Activated gamma-delta T cell (primary cell): ENCODE measurements at regions not wholly inside any gene's neighbourhood (a gene's known extent, or its start where the extent isn't known, plus 50 kb on each side); places are given as distances from the start of the nearest gene placed in this dataset.

Experiments used
- DNase-seq: peaks from one replicate; lab custom pipeline; 2025; lab: John Stamatoyannopoulos, UW

DNA sequence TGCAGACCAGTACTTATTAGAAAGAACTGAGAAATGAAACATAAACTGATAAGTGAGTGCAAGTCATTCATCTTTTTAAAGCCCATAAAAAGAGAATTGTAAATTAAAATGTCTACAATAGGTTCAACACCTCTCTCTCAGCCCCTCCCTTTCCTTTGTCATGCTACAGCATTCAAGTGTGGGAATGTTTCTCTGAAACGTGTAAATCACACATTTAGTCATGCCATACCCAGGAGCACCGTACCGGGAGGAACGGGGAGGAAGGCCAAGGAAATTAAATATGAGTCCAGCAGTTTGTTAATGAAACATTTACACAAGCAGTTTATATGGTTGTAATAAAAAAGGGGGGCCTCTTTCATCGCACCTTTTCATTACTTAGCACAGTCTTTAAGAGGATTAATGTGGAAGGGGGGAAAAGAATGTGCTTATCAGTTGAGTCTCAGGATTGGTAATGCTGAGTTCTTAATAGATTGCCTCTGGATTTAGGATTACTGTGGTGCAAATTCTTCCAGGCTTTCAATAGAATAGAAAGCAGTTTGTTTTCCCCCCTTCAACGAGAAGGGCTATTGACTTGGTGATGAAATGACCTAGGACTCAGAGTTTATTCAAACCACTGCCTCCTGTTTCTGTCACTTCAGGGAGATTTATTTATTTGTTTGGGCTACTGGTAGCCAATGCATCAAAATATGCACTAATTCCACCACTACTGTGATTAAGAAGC is 176.0 kb upstream of the ZNF608 start:
- no peak for DNase-seq

DNA sequence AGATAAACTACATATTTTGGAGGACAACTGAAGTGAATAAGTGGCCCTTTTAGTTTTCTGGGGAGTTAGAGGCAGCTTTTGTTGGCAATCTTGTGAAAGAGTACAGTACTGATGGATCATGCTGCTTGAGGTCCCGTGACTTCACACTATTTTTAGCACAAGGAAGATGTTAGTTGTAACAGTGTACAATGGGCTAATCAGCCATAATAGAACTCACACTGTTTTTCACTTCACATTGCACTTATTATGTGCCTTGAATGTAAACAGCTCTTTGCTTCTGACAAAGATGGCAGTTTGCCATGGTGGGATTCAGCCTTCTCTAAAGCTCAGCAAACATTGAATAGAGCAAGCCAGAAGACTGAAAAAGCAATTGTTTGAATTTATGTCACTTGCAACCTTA is 176.7 kb upstream of the ZNF608 start:
- no peak for DNase-seq

DNA sequence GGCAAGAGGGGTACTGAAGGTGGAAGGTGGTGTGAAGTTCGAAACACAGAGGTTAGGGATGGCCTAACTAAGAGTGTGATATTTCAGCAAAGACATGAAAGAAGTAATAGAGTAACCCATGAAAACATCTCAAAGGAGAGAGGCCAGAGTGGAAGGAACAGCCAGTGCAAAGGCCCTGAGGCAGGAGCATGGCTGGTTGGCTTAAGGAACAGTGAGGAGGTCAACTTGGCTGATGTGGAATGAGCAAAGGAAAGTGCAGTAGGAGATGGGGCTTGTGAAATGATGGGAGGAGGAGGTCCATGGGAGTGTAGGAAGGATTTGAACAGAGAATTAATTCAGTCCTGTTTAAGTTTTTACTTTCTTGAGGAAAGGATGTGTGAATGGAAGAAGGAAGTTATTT is 178.3 kb upstream of the ZNF608 start:
- no peak for DNase-seq

DNA sequence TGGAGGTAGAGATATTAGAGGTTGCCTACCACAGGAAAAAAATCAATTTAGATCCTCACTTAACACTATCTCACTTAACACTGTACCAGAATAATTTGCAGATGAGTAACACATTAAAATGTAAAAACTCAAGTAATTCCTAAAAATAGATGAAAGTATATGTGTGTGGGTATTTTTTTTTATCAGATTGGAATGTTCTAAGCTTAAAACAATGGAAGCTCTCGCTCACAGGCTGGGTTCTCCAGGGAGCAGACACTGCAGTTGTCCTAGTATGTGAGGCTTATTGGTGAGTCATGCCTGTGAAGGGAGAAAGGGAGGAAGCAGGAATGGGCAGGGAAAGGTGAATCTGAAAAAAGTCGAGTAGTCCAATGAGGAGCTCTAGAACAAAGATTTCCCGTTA is 181.3 kb upstream of the ZNF608 start:
- DNase-seq = no peak

DNA sequence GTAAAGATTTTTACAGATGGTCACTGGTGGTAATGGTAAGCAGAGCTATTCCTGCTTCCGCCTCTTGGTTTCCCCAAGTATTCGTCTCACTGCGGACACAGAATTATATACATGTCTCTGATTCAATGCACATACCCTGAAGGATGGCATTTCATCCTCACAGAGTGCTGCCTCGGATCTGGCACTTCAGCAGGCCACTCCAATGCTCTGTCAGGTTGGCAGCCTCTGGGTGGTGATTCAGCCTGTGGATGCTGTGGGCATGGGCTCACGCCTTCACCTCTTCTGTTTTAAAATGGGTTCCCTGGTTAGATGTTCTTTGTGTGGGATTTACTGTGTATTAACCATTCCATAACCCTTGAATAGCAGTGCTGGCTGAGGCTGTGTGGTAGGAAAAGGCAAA is 182.6 kb upstream of the ZNF608 start:
- no peak for DNase-seq

DNA sequence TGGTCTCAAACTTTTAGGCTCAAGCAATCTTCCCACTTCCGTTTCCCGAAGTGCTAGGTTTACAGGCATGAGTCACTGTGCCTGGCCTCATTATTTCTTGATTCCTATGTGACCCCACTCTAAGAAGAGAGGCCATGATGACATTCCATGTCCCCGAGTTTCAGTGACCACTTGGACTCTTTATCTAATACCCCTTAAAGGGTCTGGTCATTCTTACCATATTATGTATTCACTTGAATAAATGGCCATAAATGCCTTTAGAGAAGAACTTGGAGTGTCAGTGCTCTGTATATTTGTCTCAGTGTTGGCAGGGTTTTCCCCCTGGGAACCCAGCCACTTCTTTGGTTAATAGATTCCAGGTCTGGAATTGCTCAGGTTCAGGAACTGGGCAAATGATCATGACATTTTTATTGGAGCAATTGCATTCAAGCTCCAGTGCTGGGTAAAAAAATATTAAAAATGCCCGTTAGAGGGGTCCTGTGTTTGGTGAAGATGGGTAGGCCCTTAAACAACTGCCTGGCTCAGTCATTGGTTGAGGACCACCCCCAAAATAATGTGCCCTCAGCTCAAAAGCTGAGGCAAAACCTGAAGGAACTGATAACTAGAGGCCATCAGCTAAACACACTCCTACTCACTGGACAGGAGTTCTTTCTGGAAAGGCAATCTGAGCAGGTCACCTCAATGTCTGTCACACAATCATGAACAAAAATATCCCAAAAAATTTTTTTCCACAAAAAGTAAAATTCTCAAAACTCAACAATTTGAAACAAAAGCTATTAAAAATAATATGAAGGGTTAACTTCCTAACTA is 186.6 kb upstream of the ZNF608 start:
- DNase-seq = no peak

DNA sequence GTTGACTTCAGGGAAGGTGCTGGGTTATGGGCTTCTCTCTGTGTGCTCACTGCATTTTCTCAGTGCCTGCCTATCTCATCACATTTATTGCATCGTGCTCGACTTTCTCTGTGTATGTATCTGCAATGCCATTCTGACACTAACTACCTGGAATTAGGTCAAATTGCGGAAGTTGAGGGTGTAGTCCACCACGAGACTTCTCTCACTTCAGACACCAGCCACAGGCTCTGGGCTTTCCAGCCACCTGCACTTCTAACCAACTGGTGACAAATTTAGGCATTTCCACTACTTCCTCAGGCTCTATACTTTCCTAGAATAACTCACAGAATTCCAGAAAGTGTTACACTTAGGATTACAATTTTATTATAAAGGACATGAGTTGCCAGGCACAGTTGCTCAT is 188.6 kb upstream of the ZNF608 start:
- DNase-seq = no peak

DNA sequence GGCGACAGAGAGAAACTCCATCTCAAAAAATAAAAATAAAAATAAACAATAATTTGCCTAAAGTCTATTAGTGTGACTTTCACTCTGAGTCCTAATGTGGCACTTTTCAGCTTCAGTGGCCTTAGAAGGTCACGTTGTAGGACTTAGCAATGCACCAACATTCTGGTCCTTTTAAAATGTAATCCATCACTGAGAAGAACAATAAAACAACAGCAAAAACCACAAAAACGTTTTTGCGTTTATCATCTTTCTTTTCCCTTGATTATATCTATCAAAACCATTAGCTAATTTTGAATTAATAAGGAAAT is 190.1 kb upstream of the ZNF608 start:
- no peak for DNase-seq

DNA sequence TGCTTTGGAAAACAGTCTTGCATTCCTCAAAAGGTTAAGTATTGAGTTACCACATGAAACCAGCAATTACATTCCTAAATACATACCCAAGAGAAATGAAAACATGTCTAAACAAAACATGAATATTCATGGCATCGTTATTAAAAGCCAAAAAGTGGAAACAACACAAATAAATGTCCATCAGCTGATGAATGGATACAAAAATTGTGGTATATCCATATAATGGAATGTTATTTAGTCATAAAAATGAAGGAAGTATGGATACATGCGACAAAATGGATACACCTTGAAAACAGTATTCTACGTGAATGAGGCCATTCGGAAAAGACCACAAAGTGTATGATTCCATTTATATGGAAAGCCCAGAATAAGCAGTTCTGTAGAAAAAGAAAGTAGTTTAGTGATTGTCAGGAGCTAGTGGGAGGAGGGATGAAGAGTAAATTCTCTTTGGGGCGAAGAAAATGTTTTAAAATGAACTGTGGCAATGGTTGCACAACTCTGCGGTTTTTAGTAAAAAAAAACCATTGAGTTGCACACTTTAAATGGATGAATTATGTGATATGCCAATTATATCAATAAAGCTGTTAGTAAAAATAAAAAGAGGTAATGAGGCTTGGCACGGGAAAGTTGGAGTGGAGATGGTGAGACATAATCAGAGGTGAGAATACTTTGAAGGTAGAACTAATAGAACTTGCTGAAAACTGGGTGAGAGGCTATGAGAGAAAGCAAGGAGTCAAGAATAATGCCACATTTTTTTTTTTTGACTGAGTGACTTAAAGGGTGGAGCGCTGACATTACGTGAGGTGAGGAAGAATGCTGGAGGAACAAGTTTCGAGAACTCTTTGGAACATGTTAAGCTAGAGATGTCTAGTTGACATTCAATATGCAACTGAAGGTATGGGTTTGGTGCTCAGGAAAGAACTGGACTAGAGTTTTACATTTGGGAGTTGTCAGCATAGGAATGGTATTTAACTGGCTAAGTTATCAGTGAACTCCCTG is 194.9 kb upstream of the ZNF608 start:
- DNase-seq = no peak

DNA sequence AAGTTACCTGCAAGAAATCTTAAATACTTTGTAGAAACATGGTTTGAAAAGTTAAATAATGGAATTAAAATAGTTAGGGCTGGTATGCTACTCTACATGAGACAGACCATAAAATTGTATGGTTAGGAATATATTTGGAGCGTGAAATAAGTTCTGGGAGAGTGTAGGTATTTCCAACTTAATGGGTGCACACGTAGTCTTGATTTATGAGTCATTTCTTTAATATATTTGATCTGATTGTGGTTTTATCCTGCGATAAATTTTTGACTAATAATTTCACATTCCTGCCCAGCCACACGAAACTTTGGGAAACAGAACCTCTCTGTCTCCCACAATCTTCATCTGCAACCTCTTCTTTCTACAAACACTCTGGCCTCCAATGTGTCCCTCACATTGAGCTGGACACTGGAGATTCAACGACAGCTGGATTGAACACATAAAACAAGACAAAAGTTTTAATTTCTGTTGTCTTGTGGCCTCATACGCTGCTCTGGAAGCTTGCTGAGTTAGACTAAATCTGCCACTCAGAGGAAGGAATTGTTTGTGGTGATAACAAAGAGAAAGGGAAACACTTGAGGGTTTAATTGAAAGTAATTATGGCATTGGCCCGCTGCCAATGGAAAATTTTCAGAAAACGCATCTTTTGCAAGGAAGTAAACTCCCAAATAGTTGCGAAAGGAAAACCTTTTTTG is 201.8 kb upstream of the ZNF608 start:
- no peak for DNase-seq

DNA sequence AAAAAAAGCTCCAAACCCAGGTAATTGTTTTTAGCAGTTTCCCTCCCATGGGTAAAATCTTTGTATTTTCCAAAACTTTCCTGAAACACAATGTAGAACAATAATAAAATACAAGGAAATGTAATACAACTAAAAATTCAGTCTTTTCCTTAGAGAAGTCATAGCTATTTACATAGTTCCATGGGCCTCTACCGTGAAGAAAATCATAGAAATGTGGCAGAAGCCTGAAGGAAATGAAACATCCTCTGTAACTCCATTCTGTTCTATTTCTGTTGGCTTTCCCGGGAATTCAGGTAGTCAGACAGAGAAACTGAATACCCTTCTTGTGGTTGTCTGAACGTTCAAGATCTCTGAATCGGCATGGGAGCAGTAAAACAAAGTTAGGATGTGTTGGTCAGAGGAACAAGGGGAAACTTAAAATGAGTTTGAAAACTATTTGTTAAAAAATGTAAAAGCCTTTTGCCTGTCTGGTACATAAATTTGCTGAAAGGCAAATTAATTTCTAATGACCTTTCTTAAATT is 202.4 kb upstream of the ZNF608 start:
- DNase-seq = no peak

DNA sequence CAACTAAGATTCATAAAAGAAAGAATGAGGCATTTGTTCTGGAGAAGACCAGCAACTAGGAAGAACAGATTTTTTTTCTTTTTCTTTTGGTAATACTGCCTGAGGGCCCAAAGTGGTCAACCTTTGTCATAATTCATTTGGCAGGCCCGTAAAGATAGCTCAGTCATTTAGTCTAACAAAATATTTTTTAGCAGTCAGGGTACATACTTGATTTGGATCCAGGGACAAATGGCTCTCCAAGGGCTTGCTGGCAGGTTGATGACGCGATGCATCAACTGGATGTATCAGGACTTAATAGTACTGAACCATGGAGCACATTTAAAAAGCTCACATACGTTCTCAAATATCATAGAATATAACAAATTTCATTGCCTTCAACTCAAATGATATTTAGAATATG is 203.4 kb upstream of the ZNF608 start:
- DNase-seq = no peak

DNA sequence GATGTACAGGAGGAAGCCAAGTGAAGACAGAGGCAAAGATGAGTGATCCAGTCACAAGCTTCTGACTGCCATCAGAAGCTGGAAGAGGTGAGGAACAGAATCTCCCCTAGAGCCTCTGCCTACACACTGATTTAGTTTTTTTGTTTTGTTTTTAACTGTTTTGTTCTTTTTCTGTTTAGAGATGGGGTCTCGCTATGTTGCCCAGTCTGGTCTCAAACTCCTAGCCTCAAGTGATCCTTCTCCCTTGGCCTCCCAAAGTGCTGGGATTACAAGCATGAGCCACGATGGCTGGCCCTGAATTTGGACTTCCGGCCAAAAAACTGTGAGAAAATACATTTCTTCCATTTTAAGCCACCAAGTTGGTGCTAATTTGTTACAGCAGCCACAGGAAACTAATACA is 204.7 kb upstream of the ZNF608 start:
- DNase-seq = no peak

DNA sequence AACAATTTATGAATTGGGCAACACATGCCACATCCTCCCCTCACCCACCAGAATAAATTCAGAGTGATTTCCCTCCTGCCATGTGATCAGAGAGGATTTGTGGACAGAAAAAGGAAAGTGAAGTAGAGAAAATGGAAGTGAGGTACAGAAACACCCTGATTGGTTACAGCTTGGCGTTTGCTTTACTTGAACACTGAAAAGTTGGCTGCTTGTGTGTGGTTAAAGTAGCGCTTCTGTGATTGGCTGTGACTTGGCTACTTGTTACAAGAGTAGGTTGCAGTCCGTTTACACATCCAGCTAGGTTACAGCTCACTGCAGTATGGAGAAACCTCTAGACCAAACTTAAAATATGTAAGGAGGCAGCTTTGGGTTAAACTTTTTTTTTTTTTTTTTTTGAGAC is 205.2 kb upstream of the ZNF608 start:
- DNase-seq = no peak

DNA sequence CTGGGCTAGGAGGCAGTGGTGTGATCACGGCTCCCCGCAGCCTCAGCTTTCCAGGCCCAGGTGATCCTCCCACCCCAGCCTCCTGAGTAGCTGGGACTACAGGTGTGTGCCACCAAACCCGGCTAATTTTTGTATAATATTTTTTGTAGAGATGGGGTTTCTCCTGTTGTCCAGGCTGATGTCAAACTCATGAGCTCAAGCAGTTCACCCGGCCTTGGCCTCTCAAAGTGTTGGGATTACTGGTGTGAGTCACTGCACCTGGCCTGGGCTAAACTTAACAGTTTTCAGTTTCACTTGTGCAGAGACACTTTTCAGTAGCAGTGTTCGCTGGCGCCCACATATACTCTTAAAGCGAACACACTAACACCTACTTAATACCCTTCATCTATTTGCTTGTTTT is 205.6 kb upstream of the ZNF608 start:
- DNase-seq = no peak

DNA sequence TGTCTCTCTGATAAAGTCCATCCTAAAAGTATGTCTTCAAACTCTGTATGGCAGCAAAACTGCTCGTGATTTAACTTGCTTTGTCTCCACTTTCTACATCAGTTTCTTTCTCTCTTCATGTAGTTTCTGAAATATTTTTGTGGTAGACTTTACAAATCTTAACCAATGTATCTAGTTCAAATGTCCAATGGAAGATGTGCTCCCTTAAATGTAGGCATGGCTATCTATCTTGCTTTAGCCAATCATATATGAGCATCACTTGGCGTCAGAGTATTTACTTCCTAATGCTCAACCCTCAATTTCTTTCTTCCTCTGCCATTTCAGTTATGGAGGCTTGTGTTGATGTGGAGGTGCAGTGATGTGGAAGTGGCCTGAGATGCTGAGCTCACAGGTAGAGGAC is 206.1 kb upstream of the ZNF608 start:
- no peak for DNase-seq

DNA sequence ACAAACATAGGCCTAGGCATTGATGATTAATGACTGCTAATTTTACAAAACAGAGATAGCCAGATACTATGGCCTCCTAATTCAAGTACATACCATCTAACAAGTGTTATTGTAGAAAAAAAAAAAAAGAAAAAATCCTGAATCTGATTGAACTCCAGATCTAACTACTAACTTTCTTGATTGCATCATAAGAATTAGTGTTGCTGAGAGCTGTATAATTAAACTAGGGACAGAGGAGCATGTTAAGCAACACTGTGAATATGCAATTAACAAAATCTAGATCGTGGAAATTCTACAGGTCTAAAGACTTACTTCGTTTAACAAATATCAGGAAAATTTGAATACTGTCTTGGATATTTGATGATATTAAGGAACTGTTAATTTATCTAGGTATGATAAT is 208.3 kb upstream of the ZNF608 start:
- no peak for DNase-seq

DNA sequence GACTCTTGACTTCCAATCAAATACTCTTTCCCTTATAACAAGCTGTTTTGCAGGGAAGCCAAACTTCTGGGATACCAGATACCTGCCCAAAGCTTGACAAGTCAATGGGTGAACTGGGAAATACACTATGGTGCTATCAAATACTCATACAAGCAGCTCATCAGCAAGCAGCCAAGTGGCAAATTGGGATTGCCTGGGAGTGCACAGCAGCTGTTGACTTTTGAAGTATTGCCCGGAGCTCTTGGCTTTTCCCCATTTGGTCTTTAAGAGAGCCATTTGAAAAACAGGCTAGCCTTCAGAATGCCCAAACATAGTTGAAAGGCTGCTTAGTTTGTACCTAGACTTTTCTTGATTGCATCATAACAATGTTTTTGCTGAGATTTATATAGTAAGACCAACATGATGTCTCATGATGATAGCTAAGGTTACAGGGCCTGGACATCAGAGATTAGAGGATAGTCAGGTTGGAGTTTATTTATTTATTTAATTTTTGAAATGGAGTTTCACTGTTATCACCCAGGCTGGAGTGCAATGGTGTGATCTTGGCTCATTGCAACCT is 210.1 kb upstream of the ZNF608 start:
- DNase-seq = no peak

DNA sequence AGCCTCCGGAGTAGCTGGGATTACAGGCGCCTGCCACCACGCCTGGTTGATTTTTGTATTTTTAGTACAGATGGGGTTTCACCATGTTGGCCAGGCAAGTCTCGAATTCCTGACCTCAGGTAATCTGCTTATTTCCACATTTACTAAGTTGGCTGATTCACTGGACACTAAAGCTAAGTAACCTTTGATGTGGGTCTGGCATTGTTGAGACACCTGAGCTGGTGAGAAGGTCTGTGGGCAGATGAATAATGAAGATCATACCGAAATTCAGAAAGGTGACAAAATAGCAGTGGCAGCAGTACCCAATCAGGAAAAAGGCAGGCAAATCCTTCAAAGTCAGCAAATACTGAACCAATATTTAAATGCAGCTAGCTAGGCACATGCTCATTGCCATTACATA is 210.6 kb upstream of the ZNF608 start:
- no peak for DNase-seq

DNA sequence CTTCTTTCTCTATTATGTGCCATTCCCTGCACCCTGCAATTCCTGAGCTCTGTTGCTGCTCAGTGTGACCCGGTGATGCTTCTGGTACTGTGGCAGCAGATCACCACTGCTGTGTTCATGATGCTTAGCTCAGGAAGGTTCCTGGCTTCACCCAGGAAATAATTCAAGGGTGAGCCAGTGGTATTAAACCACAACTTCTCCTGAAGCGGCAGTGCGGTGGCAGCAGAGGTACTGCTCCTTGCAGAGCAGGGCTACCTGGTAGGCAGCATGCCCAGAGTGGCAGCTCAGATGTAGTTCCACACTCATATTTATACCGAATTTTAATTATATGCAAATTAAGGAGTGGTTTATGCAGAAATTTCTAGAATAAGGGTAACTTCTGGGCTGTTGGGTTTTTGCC is 213.8 kb upstream of the ZNF608 start:
- DNase-seq = no peak

DNA sequence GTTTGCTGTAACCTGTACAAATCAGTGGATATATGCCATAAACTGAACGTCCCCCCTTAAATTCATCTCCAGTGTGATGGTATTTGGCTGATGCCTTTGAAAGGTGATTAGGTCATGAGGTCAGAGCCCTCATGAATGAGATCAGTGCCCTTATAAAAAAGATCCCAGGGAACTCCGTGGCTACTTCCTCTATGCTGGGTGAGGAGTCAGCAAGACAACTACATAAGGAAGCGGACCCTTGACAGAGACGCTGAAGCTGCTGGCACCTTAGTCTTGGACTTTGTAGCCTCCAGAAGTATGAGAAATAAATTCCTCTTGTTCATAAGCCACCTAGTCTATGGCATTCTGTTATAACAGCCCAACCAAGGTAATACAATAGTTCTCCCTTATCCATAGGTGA is 215.1 kb upstream of the ZNF608 start:
- DNase-seq = no peak

DNA sequence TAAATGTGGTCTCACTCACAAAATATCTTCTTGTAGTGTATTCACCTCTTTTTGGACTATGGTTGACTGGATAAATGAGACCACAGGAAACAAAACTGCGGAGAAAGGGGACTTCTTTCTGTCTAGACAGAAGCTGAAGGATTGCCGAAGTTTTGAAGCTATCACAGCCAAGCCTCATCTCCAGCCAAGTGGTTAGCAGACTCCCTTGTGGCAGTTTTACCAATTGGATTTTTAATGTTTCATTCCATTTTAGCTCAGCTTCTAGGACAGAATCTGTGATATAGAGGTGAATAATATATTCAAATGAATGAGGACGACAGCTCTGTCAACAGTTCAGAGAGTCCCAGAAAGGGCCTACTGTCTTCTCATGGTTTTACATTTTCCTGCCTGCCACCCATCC is 215.7 kb upstream of the ZNF608 start:
- DNase-seq = no peak
